Kidney (tissue), 13 donors: ENCODE measurements at regions not wholly inside any gene's neighbourhood (a gene's known extent, or its start where the extent isn't known, plus 50 kb on each side); places are given as distances from the start of the nearest gene placed in this dataset.

ENCODE experiments used
- DNase-seq, 5 donors: peaks; one replicate each; pipeline ENCODE4 v3.0.0-alpha.2; 2013 to 2020
- FAIRE-seq: peaks from 2 replicates; lab custom pipeline; 2012; peaks lifted over from hg19 to GRCh38; lab: Jason Lieb, UNC
- H3K27ac ChIP-seq, 2 donors: one replicate each; pipeline ENCODE4 v1.7.0; 2013; ENCODE audit warnings: low read depth in 2 of 2, low read length in 2 of 2, inconsistent platforms in 1 of 2
- H3K27me3 ChIP-seq: one replicate; pipeline ENCODE4 v1.7.1; 2013; ENCODE audit warnings: low read length, inconsistent platforms; ENCODE audit not compliant: control insufficient read depth, insufficient read depth
- H3K36me3 ChIP-seq, 3 donors: one replicate each; pipeline versions ENCODE4 v1.7.0 to v1.7.1; 2013; ENCODE audit warnings: low read length in 3 of 3, control low read depth in 1 of 3, inconsistent platforms in 1 of 3; ENCODE audit not compliant: insufficient read depth in 3 of 3, control insufficient read depth in 2 of 3
- H3K4me1 ChIP-seq, 3 donors: one replicate each; pipeline versions ENCODE4 v1.7.0 to v1.7.1; 2013; ENCODE audit warnings: low read length in 3 of 3, inconsistent platforms in 1 of 3, low read depth in 1 of 3; ENCODE audit not compliant: control insufficient read depth in 2 of 3, insufficient read depth in 2 of 3
- H3K4me3 ChIP-seq, 3 donors: one replicate each; pipeline versions ENCODE4 v1.7.0 to v1.8.1; 2013; ENCODE audit warnings: low read length in 3 of 3, control low read depth in 1 of 3, inconsistent platforms in 1 of 3
- H3K9ac ChIP-seq, 3 donors: one replicate each; pipeline versions ENCODE4 v1.7.0 to v1.7.1; 2013; ENCODE audit warnings: low read length in 3 of 3, control low read depth in 1 of 3, inconsistent platforms in 1 of 3
- H3K9me3 ChIP-seq, 3 donors: one replicate each; pipeline versions ENCODE4 v1.7.0 to v1.7.1; 2013; ENCODE audit warnings: low read length in 3 of 3, control low read depth in 1 of 3, inconsistent platforms in 1 of 3; ENCODE audit not compliant: control insufficient read depth in 2 of 3, insufficient read depth in 1 of 3
- intact Hi-C: fragments of 100-400 bp; cut with DNase I; formaldehyde crosslinking; loops from one replicate; pipeline ENCODE4 v1.11.1; 2022
- TF ChIP-seq, protein P1 (sequence below): IDR thresholded peaks from 3 replicates; pipeline ENCODE4 v1.5.1; 2012; ENCODE audit warnings: mild to moderate bottlenecking, moderate library complexity, borderline replicate concordance; ENCODE audit not compliant: insufficient read depth; ENCODE audit errors: extremely low read depth
- donor health status: control.
- donor health status: control.
- donor health status: control.
- donor health status: control.
- donor health status: control.
- donor health status: DM: yes; HTN: yes; CAD: no.
- donor health status: Normal renal cell carcinoma (clear cell type).

DNA sequence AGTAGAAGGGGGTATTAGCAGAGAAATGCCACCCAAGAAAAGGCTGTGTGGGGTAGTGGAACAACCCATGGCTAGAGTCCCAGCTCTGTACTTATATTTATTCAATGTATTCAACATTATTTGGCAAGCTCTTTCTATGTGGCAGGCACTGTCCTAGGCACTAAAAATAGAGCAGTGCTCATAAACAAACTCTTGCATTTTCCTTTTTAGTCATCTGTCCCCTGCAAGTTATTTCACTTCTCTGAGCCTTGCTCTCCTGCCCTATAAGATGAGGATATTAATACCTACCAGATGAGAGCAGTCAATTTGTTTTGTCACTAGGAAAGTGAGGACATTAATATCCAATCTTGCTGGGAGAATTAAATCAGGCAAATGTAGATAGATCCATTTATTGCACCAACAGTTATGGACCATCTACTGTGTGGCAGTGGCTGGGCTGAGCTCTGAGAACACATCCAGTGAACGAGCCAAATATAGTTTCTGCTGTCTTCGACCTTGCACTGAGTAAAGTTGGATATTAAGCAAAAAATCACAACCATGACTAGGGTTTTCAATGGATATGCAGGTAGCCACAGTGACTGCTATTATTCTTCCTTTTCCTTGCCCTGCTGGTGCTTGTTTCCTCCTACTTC lies 314.3 kb upstream of the TBX3 start:
- FAIRE-seq, result no peak
- H3K9me3 ChIP-seq, result no peaks in the 10 kb centered on the region
- no peak overlapping the region for H3K9ac ChIP-seq
- no peak overlapping the region for H3K4me3 ChIP-seq
- no peaks in the 10 kb centered on the region for H3K27me3 ChIP-seq
- DNase-seq, result no peak
- no peak overlapping the region for H3K27ac ChIP-seq
- intact Hi-C loops, result no loop called here
- no peaks in the 10 kb centered on the region for H3K4me1 ChIP-seq
- no peaks in the 10 kb centered on the region for H3K36me3 ChIP-seq
- TF ChIP-seq, protein P1, sequence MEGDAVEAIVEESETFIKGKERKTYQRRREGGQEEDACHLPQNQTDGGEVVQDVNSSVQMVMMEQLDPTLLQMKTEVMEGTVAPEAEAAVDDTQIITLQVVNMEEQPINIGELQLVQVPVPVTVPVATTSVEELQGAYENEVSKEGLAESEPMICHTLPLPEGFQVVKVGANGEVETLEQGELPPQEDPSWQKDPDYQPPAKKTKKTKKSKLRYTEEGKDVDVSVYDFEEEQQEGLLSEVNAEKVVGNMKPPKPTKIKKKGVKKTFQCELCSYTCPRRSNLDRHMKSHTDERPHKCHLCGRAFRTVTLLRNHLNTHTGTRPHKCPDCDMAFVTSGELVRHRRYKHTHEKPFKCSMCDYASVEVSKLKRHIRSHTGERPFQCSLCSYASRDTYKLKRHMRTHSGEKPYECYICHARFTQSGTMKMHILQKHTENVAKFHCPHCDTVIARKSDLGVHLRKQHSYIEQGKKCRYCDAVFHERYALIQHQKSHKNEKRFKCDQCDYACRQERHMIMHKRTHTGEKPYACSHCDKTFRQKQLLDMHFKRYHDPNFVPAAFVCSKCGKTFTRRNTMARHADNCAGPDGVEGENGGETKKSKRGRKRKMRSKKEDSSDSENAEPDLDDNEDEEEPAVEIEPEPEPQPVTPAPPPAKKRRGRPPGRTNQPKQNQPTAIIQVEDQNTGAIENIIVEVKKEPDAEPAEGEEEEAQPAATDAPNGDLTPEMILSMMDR, result no peak

DNA sequence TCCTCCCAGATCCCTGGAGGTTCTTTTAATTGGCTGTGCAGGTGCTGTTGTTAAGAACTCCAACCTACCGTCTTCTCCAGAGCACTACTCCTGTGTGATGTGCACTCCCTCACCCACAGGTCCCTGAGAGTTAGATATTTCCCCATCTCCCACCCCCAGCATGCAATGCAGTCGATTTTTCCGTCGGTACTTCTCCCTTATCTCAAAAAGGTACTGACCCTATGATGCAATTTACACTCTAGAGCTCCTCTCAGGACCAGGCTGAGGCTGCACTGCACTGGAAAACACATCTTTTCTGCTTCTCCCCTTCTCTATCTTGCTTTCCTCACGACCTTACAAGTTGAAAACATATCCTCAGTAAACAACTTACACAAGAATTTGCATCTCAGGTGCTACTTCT lies 312.4 kb upstream of the TBX3 start:
- no peak for FAIRE-seq
- H3K4me3 ChIP-seq, result no peak overlapping the region
- intact Hi-C loops, result no loop called here
- H3K4me1 ChIP-seq, result no peaks in the 10 kb centered on the region
- DNase-seq, result no peak
- TF ChIP-seq, protein P1, result no peak
- no peaks in the 10 kb centered on the region for H3K27me3 ChIP-seq
- no peak overlapping the region for H3K27ac ChIP-seq
- no peak overlapping the region for H3K9ac ChIP-seq
- H3K36me3 ChIP-seq, result no peaks in the 10 kb centered on the region
- no peaks in the 10 kb centered on the region for H3K9me3 ChIP-seq

GRCh38 chr12:114995891-114996290 lies 311.9 kb upstream of the TBX3 start:
- no peak for DNase-seq
- no peaks in the 10 kb centered on the region for H3K36me3 ChIP-seq
- no peak overlapping the region for H3K27ac ChIP-seq
- no peaks in the 10 kb centered on the region for H3K27me3 ChIP-seq
- TF ChIP-seq, protein P1, result no peak
- intact Hi-C loops, result no loop called here
- no peak overlapping the region for H3K4me3 ChIP-seq
- no peaks in the 10 kb centered on the region for H3K4me1 ChIP-seq
- no peaks in the 10 kb centered on the region for H3K9me3 ChIP-seq
- no peak overlapping the region for H3K9ac ChIP-seq
- no peak for FAIRE-seq

DNA sequence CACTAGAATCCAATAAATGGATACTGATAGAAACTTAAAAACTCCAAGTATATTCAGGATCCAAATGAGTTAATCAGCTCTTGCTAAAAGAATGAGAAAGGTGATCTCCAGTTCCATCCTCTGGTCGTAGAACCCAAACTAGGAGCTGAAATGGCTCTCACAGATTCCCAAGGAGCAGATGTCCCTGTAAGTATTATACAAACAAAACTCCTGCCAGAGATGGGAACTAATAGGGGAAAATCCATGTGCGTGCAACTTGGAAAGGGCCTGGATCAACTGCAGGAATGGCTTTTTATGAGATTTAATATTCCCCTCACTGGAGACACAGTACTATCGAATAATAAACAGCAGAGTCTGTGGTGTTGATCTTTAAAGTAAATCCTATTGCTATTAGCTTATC lies 309.2 kb upstream of the TBX3 start:
- Histone ChIP-seq H3K4me3 (no peak overlapping the region), H3K27me3 (no peaks in the 10 kb centered on the region), H3K27ac (no peak overlapping the region), H3K9ac (no peak overlapping the region), H3K36me3 (no peaks in the 10 kb centered on the region), H3K4me1 (no peaks in the 10 kb centered on the region), H3K9me3 (peaks cover 0 to 2% (median 0%) of the 10 kb centered on the region in 3 donors)
- TF ChIP-seq, protein P1, result no peak
- DNase-seq (peak in 1 of 5 donors; percentile 59), FAIRE-seq (no peak)
- intact Hi-C loops, result no loop called here
